GM23248 (cell line): ENCODE measurements at regions not wholly inside any gene's neighbourhood (a gene's known extent, or its start where the extent isn't known, plus 50 kb on each side); places are given as distances from the start of the nearest gene placed in this dataset.

ENCODE experiments used
- EZH2 ChIP-seq: fragments of 200-600 bp; sonication (generic); IDR thresholded peaks from 2 replicates; pipeline ENCODE4 v1.6.1; 2018; ENCODE audit warnings: antibody characterized with exemption, mild to moderate bottlenecking; ENCODE audit not compliant: insufficient read depth, poor library complexity, severe bottlenecking
- EZH2phosphoT487 ChIP-seq: fragments of 200-600 bp; sonication (generic); IDR thresholded peaks from 2 replicates; pipeline ENCODE4 v1.6.1; 2018; ENCODE audit warnings: antibody characterized with exemption, moderate library complexity, mild to moderate bottlenecking, low read depth; ENCODE audit not compliant: insufficient read depth

- TF ChIP-seq EZH2: no peak
- no peak for TF ChIP-seq EZH2phosphoT487
These were observed 55.6 kb upstream of the PPARA start for GRCh38 chr22:46094676-46095075.
